Activated T-helper 2 cell treated with anti-CD3 and anti-CD28 coated beads, Interferon-gamma antibody, Interleukin-2, Interleukin-4, amounts not matched to agents 10 μg/mL and 5 μg/mL and 100 μg/mL, durations not matched to agents 14 hours and 24 hours and 36 hours (primary cell): ENCODE measurements at regions not wholly inside any gene's neighbourhood (a gene's known extent, or its start where the extent isn't known, plus 50 kb on each side); places are given as distances from the start of the nearest gene placed in this dataset.
"Not testable (repeated sequence)": the region's sequence is repeated elsewhere in the genome, so short reads cannot be mapped to it uniquely, and the experiment has no call there.

Experiments
- DNase-seq: peaks from one replicate; pipeline ENCODE4 v3.0.0; 2021; ENCODE audit warnings: low spot score
- H3K27ac Mint-ChIP-seq: one replicate; pipeline ENCODE4 v1.8.0; 2021; ENCODE audit warnings: mixed read lengths
- H3K27me3 Mint-ChIP-seq: one replicate; pipeline ENCODE4 v1.8.0; 2021; ENCODE audit warnings: low read depth, mixed read lengths
- H3K36me3 Mint-ChIP-seq: one replicate; pipeline ENCODE4 v1.8.0; 2021; ENCODE audit warnings: low read depth, mixed read lengths
- H3K4me1 Mint-ChIP-seq: one replicate; pipeline ENCODE4 v1.8.0; 2021; ENCODE audit warnings: low read depth, mixed read lengths
- H3K4me3 Mint-ChIP-seq: one replicate; pipeline ENCODE4 v1.8.0; 2021; ENCODE audit warnings: low read depth, mild to moderate bottlenecking, moderate library complexity, mixed read lengths
- H3K9me3 Mint-ChIP-seq: one replicate; pipeline ENCODE4 v1.8.0; 2021; ENCODE audit warnings: mixed read lengths
- intact Hi-C: fragments of 100-400 bp; cut with micrococcal nuclease; formaldehyde crosslinking; loops from one replicate; pipeline ENCODE4 v1.15.1; 2023

- Mint-ChIP-seq H3K27ac (no peak overlapping the region), H3K36me3 (no peaks in the 10 kb centered on the region), H3K4me3 (no peak overlapping the region), H3K4me1 (no peaks in the 10 kb centered on the region), H3K27me3 (peaks cover 4% of the 10 kb centered on the region), H3K9me3 (peaks cover 8% of the 10 kb centered on the region)
- no peak for DNase-seq
- intact Hi-C loops = no loop called here
These were observed 94.1 kb upstream of the OTOS start for GRCh38 chr2:240234503-240234951.

- DNase-seq = no peak
- no peaks in the 10 kb centered on the region for H3K4me1 Mint-ChIP-seq
- intact Hi-C loops = no loop called here
- H3K36me3 Mint-ChIP-seq = no peaks in the 10 kb centered on the region
- H3K27me3 Mint-ChIP-seq = peaks cover 4% of the 10 kb centered on the region
- no peak overlapping the region for H3K27ac Mint-ChIP-seq
- H3K4me3 Mint-ChIP-seq = no peak overlapping the region
- H3K9me3 Mint-ChIP-seq = peaks cover under 1% of the 10 kb centered on the region
These were observed 94.8 kb upstream of the OTOS start for GRCh38 chr2:240235149-240235803.

GRCh38 chr2:240235811-240236210, 95.4 kb upstream of the OTOS start:
- no peak overlapping the region for H3K4me3 Mint-ChIP-seq
- intact Hi-C loops = no loop called here
- DNase-seq = no peak
- H3K27ac Mint-ChIP-seq = no peak overlapping the region
- no peaks in the 10 kb centered on the region for H3K36me3 Mint-ChIP-seq
- H3K4me1 Mint-ChIP-seq = peaks cover 3% of the 10 kb centered on the region
- H3K9me3 Mint-ChIP-seq = no peaks in the 10 kb centered on the region
- H3K27me3 Mint-ChIP-seq = peaks cover 4% of the 10 kb centered on the region

- Mint-ChIP-seq H3K36me3 (no peaks in the 10 kb centered on the region), H3K4me1 (peaks cover 3% of the 10 kb centered on the region), H3K27ac (no peak overlapping the region), H3K27me3 (peaks cover 4% of the 10 kb centered on the region), H3K4me3 (no peak overlapping the region), H3K9me3 (no peaks in the 10 kb centered on the region)
- no peak for DNase-seq
- intact Hi-C loops = no loop called here
These were observed 96.0 kb upstream of the OTOS start for GRCh38 chr2:240236217-240237111.

DNA sequence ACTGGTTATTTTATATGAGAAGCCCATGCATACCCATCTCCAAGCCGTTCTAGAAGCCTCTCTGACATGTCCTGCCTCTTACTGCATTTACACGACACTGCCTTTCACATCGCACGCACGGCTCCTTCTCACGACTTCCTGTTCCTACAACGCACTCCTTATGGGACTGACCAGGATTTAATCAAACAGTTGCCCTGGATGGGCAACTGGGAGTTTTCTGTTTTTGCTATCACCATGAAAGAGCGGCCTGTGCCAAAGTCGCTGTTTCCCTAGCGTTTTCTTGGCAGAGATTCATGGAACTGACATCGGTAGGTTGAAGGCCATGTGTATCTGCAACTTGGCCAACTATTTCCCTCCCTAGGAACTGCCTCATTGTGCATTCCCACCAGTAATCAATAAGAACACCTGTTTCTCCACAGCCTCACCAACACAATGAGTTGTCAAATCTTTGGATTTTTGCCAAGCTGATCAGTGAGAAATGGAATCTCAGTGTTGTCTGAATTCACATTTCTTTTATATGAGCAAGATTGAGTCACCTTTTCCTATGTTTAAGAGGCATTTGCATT, 97.2 kb upstream of the OTOS start:
- Mint-ChIP-seq H3K9me3 (no peaks in the 10 kb centered on the region), H3K4me1 (peaks cover 3% of the 10 kb centered on the region), H3K36me3 (no peaks in the 10 kb centered on the region), H3K4me3 (no peak overlapping the region), H3K27me3 (peaks cover 6% of the 10 kb centered on the region), H3K27ac (no peak overlapping the region)
- intact Hi-C loops = no loop called here
- DNase-seq = no peak

DNA sequence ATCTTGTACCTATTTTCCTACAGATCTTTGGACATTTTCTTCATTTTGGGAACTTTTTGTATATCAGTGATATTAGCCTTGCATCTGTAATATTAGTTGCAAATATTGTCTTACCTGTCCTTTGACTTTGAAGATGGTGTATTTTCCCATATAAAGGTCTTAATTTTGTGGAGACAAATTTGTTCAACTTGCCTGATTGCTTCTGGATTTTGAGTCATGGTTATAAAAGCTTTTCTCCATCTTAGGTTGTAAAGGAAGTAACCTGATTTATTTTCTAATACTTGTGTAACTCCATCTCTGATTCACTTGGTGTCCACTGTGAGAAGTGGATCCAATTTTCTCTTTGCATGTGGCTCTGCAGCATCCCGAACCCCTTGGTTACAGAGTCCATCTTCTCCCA, 97.7 kb upstream of the OTOS start:
- H3K4me3 Mint-ChIP-seq = no peak overlapping the region
- H3K9me3 Mint-ChIP-seq = no peaks in the 10 kb centered on the region
- H3K36me3 Mint-ChIP-seq = no peaks in the 10 kb centered on the region
- no peak overlapping the region for H3K27ac Mint-ChIP-seq
- intact Hi-C loops = no loop called here
- H3K4me1 Mint-ChIP-seq = peaks cover 3% of the 10 kb centered on the region
- no peak for DNase-seq
- peaks cover 6% of the 10 kb centered on the region for H3K27me3 Mint-ChIP-seq

DNA sequence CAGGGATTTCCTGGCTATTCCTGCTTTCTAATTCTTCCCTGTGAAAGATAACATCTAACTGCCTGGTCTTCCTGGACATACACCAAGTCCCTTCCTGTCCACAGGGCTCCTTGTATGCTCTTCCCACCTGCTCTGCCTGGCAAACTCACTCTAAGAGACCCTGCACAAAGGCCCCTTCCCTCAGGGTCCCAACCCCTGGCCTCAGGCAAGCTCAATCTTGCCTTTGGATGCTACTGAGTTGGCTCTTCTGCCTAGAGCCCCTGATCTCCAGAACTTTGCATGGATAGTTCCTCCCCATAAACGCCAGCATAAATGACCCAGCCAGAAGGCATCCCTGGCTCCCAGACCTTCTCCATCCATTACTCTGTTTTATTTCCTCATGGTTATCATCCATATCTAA, 98.3 kb upstream of the OTOS start:
- Mint-ChIP-seq H3K4me3 (no peak overlapping the region), H3K9me3 (no peaks in the 10 kb centered on the region), H3K36me3 (no peaks in the 10 kb centered on the region), H3K27me3 (peaks cover 6% of the 10 kb centered on the region), H3K4me1 (peaks cover 3% of the 10 kb centered on the region), H3K27ac (no peak overlapping the region)
- intact Hi-C loops = no loop called here
- no peak for DNase-seq

DNA sequence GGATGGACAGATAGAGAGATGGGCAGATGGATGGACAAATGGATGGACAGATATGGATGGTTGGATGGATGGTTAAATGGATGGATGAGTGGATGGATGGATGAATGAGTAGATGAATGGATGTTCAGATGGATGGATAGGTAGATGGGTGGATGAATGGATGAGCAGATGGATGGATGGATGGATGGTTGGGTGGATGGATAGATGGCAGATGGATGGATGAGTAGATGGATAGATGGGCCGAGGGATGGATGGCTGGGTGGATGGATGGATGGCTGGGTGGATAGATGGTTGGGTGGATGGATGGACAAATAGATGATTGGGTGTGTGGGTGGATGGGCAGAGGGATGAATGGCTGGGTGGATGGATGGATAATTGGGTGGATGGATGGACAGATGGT, 98.9 kb upstream of the OTOS start:
- peaks cover 3% of the 10 kb centered on the region for H3K4me1 Mint-ChIP-seq
- no peak overlapping the region for H3K4me3 Mint-ChIP-seq
- no peak for DNase-seq
- peaks cover 6% of the 10 kb centered on the region for H3K27me3 Mint-ChIP-seq
- H3K9me3 Mint-ChIP-seq = no peaks in the 10 kb centered on the region
- H3K27ac Mint-ChIP-seq = no peak overlapping the region
- intact Hi-C loops = no loop called here
- no peaks in the 10 kb centered on the region for H3K36me3 Mint-ChIP-seq

GRCh38 chr2:240240017-240240734, 99.7 kb upstream of the OTOS start:
- intact Hi-C loops = no loop called here
- Mint-ChIP-seq H3K27me3 (peaks cover 6% of the 10 kb centered on the region), H3K36me3 (no peaks in the 10 kb centered on the region), H3K4me1 (peaks cover 3% of the 10 kb centered on the region), H3K27ac (no peak overlapping the region), H3K9me3 (no peaks in the 10 kb centered on the region), H3K4me3 (no peak overlapping the region)
- no peak for DNase-seq

DNA sequence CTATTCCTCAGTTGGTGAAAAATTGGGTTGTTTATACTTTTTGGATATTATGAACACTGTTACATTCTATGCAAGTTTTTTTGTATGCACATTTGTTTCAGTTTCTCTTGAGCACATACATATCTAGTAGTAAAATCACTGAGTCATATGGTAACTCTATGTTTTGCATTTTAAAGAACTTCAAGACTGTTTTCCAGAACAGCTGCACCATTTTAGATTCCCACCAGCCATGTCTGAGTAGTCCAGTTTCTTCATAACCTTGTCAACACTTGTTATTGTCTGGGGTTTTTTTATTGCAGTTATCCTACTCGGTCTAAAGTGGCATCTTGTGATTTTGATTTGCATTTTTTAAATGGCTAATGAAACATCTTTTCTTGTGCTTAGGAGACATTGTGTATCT, 100.3 kb upstream of the OTOS start:
- H3K27me3 Mint-ChIP-seq = peaks cover 4% of the 10 kb centered on the region
- no peak overlapping the region for H3K4me3 Mint-ChIP-seq
- peaks cover 3% of the 10 kb centered on the region for H3K4me1 Mint-ChIP-seq
- intact Hi-C loops = no loop called here
- H3K36me3 Mint-ChIP-seq = no peaks in the 10 kb centered on the region
- H3K9me3 Mint-ChIP-seq = no peaks in the 10 kb centered on the region
- DNase-seq = no peak
- no peak overlapping the region for H3K27ac Mint-ChIP-seq

DNA sequence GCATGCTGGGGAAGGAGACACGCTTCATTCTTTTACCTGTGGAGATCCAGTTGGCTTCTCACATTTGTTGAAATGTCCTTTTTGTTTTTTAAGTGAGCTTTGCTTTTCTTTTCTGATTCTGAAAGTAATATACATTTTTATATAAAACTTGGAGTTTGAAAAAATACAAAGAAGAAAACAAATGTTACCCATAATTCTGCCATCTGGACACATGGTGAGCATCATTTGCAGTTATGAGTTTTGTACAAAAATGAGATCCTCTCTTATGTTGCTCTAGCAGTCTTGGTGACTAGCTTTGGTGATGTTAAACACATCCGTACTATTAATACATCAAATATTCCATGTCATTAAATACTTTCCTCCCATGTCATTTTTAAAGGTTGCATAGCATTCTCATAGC, 101.1 kb upstream of the OTOS start:
- peaks cover 3% of the 10 kb centered on the region for H3K4me1 Mint-ChIP-seq
- H3K36me3 Mint-ChIP-seq = no peaks in the 10 kb centered on the region
- intact Hi-C loops = no loop called here
- no peak for DNase-seq
- no peaks in the 10 kb centered on the region for H3K9me3 Mint-ChIP-seq
- no peak overlapping the region for H3K27ac Mint-ChIP-seq
- H3K4me3 Mint-ChIP-seq = no peak overlapping the region
- H3K27me3 Mint-ChIP-seq = peaks cover 4% of the 10 kb centered on the region

DNA sequence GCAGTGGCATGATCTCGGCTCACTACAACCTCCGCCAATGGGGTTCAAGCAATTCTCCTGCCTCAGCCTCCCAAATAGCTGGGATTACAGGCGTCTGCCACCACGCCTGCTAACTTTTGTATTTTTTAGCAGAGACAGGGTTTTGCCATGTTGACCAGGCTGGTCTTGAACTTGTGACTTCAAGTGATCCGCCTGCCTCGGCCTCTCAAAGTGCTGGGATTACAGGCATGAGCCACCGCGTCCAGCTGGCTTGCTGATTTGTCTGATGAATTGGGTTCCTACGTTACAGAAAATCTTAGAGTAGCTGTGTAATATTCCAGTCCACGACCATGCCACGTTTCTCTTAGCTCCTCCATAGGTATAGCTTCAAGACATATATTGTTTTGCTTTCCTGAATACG, 102.6 kb upstream of the OTOS start:
- H3K4me3 Mint-ChIP-seq, H3K27ac Mint-ChIP-seq, DNase-seq, H3K4me1 Mint-ChIP-seq, intact Hi-C loops, H3K27me3 Mint-ChIP-seq, H3K9me3 Mint-ChIP-seq, H3K36me3 Mint-ChIP-seq: not testable (repeated sequence)

- H3K27ac Mint-ChIP-seq = no peak overlapping the region
- intact Hi-C loops = no loop called here
- H3K4me3 Mint-ChIP-seq = no peak overlapping the region
- no peaks in the 10 kb centered on the region for H3K9me3 Mint-ChIP-seq
- H3K27me3 Mint-ChIP-seq = peaks cover 2% of the 10 kb centered on the region
- no peak for DNase-seq
- H3K36me3 Mint-ChIP-seq = no peaks in the 10 kb centered on the region
- peaks cover 3% of the 10 kb centered on the region for H3K4me1 Mint-ChIP-seq
These were observed 104.1 kb upstream of the OTOS start for GRCh38 chr2:240244543-240244942.
